ENCODE measurements at regions not wholly inside any gene's neighbourhood (a gene's known extent, or its start where the extent isn't known, plus 50 kb on each side); places are given as distances from the start of the nearest gene placed in this dataset.

DNA sequence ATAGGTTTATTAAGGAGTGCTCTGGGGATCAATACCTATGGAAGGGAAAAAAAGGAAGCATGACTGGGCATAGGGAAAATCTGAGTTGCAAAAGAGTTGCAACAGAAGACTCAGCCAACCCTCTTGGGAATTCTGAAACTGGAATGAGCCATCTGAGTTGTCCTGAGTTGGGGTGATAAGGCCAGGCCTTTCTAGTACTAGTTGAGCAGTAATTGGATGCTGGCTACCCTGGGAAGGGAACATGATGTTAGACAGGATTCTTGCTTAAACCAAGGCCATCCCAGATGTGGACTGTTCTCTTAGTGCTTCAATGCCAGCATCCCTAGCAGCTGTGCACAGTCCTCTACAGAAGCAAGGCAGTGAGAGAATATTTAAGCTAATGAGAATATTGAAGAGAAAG lies 348.8 kb upstream of the GULP1 start:
- DNase-seq: no peak

GRCh38 chr2:187943772-187944369 lies 347.8 kb upstream of the GULP1 start:
- no peak for DNase-seq

- DNase-seq: no peak
Observed at GRCh38 chr2:187949859-187950258, 341.8 kb upstream of the GULP1 start.

DNA sequence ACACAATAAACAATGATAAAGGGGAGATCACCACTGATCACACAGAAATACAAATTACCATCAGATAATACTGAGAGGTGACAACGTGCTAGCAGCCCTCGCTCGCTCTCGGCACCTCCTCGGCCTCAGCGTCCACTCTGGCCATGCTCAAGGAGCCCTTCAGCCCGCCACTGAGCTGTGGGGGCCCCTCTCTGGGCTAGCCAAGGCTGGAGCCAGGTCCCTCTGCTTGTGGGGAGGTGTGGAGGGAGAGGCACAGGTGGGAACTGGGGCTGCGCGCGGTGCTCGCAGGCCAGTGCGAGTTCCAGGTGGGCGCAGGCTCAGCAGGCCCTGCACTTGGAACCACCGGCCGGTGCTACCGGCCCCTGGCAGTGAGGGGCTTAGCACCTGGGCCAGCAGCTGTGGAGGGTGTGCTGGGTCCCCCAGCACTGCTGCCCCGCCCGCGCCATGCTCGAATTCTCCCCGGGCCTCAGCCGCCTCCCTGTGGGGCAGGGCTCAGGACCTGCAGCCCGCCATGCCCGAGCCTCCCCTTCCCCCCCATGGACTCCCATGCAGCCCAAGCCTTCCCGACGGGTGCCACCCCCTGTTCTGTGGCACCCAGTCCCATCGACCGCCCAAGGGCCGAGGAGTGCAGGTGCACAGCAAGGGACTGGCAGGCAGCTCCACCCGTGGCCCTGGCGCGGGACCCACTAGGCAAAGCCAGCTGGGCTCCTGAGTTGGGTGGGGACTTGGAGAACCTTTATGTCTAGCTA lies 340.0 kb upstream of the GULP1 start:
- DNase-seq: no peak

DNA sequence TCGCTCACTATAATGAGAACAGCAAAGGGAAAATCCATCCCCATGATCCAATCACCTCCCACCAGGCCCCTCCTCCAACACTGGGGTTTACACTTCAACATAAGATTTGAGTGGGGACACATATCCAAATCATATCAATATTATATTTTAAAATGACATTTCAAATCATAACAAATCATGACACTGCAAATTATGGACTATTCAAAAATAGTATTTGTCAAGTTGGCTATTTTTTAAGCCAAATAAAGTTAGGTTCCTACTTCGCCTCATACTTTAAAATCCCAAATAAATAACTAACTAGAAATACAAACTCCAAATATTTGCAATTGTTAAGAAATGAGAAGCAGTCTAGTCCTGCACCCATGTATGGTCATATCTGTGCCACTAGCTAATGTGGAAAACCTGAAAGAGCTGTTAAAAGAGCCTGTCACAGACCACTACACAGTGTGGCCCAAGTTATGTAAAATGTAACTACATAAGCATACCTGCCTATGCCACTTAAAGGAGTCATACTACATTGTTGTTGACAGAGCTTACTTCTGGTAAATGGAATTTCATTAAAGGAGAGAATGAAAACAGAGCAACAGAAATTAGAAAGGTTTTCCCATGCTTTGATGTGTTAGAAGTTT lies 334.7 kb upstream of the GULP1 start:
- DNase-seq: no peak

DNA sequence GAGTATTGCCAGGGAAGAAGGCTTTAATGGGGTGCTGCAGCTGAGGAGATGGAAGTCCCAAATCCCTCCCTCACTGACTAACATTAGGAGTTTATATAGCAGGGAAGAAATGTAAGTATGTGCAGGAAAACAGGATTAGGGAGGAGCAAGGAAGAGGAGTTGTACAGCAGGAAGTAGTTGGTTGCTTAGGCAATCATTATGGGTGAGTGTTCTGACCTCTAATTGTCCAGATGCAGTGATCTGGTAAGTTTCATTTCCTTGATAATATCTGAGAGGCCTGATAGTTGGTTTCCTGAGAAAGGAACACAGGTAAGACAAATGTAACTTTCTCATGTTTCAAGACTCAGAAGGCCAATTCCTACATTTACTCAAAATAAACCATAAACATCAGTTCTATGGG lies 331.9 kb upstream of the GULP1 start:
- no peak for DNase-seq

GRCh38 chr2:187962538-187962937 lies 329.1 kb upstream of the GULP1 start:
- no peak for DNase-seq

DNA sequence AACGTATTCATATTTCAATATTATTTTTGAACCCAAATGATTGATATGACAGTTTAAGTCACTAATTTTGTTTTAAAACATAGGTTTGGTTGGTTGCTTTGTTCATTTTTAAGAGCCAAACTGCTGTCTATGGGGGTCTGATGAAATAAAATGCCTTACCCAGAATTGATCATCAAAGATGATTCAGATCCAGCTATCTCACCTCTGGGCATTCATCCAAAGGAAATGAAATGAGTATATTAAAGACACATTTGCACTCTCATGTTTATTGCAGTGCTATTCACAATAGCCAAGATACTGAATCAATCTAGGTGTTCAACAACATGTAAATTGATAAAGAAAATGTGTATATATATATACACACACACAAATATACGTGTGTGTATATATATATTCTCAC lies 326.9 kb upstream of the GULP1 start:
- no peak for DNase-seq

DNA sequence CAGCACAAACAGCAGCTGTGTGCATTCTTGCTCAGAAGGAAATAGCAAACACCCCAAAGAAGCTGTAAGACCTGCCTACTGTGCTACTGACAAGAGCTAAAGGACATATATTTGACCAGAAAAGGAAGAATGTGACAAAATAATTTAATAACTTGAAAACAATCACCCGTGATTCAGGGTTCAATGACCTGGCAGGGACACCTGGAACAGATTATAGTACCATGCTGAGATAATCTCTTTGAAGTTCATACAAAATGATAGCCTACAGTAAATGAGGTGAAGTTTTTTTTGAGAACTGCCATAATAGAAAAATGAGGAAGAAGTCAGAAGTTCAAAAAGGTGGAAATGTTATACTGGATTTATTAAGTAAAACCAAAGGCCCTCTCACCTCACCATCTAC lies 324.8 kb upstream of the GULP1 start:
- no peak for DNase-seq

GRCh38 chr2:187971893-187972292 lies 319.8 kb upstream of the GULP1 start:
- no peak for DNase-seq

- DNase-seq: no peak
Observed at GRCh38 chr2:187976259-187976985, 315.3 kb upstream of the GULP1 start.

DNA sequence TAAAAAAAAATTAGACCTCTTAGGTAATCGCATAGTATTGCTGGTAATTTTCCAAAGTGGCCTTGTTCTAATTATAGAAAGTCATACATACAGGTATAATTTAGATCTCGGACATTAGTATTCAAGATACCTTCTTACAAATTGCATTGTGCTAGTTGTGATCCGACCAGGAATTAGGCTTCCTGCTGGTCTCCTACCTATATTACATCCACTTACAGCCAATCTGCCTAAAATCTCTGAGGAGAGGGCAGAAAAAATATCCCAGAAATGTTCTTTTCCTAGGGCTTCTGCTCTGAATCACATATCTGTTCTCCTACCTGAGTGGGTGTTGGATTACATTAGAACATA lies 314.7 kb upstream of the GULP1 start:
- DNase-seq: no peak

GRCh38 chr2:187978356-187978755 lies 313.3 kb upstream of the GULP1 start:
- no peak for DNase-seq

DNA sequence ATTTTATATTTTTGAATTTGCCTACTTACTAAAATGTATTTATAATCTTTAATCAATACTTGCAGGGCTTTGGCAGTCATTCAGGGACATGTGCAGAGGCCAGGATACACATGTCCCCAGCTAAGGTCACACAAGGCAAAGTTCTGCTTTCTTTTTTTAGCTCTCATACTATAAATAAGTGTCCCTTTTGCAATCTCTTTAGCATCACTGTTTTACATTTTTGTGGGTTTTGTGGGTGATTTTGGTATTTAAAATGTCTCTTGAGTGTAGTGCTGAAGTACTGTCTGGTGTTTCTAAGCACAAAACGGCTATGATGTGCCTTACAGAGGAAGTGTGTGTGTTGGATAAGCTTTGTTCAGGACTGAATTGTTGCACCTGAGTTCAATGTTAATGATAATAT lies 309.0 kb upstream of the GULP1 start:
- no peak for DNase-seq

GRCh38 chr2:187985195-187985594 lies 306.5 kb upstream of the GULP1 start:
- no peak for DNase-seq

DNA sequence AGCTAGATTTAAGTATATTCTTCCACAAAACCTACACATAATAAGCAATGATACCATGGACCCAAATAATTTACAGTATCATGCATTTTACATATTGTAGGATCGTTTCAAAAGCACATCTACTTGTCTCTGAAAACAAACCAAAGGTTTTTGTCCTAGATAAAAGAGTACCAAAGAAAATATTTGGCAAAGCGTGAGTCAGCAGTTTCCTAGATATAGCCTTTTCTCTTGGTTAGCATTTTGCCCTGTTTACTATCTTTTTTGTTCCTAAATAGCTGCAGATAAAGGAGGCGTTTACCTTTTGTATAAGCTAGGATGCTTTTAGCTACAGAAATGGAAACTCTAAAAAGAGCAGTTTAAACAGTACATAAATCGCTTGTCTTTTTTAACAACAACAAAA lies 305.8 kb upstream of the GULP1 start:
- no peak for DNase-seq

- DNase-seq: peak; percentile 68 to 76
Observed at GRCh38 chr2:187986390-187987105, 305.1 kb upstream of the GULP1 start.

DNA sequence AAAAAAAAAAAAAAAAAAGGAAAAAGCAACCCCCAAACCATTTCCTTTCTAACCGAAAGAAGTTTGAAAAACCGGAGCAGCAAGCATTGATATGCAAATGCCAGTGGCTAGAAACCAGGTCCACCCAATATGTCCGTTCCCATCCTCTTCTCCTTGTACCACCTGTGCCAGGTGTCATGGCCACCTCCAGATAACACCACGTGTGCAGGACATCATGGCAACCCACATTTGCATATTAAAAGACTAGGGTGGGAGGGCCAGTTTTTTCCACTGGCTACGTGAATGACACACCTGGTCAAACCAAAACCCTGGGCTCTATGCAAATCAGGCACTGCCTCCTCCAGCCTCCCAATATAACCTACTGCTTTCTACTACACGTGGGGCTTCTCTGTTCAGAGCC lies 303.3 kb upstream of the GULP1 start:
- no peak for DNase-seq

DNA sequence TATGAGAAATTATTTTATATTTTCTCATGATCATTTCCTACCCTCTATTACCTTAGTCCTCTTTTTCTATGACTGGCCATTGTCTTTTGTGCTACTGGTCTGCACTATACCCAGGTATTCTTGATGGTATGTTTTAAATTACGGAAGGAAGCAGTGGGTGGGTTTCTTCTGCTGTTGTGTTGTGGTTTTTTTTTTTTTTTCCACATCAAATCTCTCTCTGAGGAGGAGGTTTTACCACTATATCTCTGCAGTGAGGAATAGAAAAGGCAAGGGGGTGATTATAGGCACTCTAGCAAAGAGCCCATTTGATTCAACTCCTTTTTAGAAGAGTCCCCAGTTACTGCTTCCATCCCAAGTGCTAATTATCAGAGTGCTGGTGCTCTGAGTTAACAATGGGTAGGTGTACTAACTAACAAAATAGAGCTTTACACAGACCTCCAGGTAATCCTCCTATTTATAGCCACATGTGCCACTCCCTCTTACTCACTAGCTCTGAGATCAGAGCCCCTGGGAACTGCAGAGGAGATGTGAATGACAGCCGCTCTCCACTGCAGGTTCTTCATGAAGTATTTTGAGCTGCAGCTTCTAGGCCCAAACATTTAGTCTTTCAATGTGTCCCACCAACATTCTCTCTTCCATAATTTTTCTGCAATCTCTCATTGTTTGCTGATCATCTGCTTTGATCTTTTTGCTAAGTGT lies 301.6 kb upstream of the GULP1 start:
- DNase-seq: no peak

DNA sequence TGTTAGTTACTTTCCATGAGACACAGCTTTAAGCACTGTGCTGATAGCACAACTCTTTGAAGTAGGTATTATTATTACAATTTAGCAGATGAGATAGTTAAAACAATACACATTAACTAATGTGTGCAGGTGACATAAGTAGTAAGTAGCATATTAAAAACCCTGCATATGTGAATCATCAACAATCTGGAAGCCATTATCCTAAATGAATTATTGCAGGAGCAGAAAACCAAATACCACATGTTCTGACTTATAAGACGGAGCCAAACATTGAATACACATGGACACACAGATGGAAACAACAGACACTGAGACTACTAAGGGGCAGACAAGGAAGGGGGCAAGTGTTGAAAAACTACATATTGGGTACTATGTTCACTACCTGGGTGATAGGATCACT lies 300.3 kb upstream of the GULP1 start:
- DNase-seq: no peak

GRCh38 chr2:187994464-187995331 lies 297.0 kb upstream of the GULP1 start:
- peak; percentile 96 for DNase-seq

DNA sequence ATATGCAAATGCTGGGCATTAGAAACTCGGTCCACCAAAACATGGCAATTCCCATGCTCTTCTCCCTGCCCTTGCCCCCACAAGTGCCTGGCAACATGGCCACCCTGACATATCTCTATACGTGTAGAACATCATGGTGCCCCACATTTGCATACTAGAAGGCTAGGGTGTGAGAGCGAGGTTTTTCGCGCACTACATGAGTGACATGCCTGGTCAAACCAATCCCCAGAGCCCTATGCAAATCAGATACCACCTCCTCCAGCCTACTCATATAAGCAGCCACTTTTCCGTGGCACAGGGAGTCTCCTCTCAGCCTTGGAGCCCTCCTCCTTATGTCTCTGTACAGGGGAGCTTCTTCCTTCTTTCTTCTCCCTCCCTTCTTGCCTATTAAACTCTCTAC lies 296.1 kb upstream of the GULP1 start:
- no peak for DNase-seq
